Endothelial cell of umbilical vein (primary cell): ENCODE measurements at regions not wholly inside any gene's neighbourhood (a gene's known extent, or its start where the extent isn't known, plus 50 kb on each side); places are given as distances from the start of the nearest gene placed in this dataset.

Source experiments
- BruUV-seq: library from RNA; stranded (reverse); fragments of 400-500 nt; replicated peaks from 2 replicates; lab custom pipeline; 2021; lab: Mats Ljungman, UMichigan
- CTCF ChIA-PET: fragments of 300-600, 350-600 bp; sonication (Branson Sonifier 250); formaldehyde crosslinking; loops from one replicate; lab custom pipeline; 2021; ENCODE audit warnings: antibody characterized with exemption, inconsistent platforms; lab: Charles Lee
- POLR2A ChIA-PET: fragments of 300-600, 350-600 bp; sonication (Branson Sonifier 250); formaldehyde crosslinking; loops from one replicate; lab custom pipeline; 2021; ENCODE audit warnings: antibody characterized with exemption, inconsistent platforms; lab: Charles Lee
- DNase-seq: peaks from one replicate; pipeline ENCODE4 v3.0.0-alpha.2; 2011; ENCODE audit warnings: low read depth, low spot score
- FAIRE-seq: peaks from 2 replicates; lab custom pipeline; 2011; peaks lifted over from hg19 to GRCh38; lab: Jason Lieb, UNC
- H2AFZ ChIP-seq: 2 replicates; pipeline ENCODE4 v1.6.0; 2012; ENCODE audit warnings: low read depth, low read length, control low read depth, inconsistent platforms
- H3K27ac ChIP-seq: 2 replicates; pipeline ENCODE4 v1.5.1; 2011; ENCODE audit warnings: low read depth, mild to moderate bottlenecking, control low read depth, low read length, moderate library complexity; ENCODE audit not compliant: insufficient read depth
- H3K27me3 ChIP-seq, 2 experiments: 2 replicates each; pipeline versions ENCODE4 v1.6.0 to v1.6.1; 2011; ENCODE audit warnings: low read length in 2 of 2, mixed read lengths in 1 of 2; ENCODE audit not compliant: control insufficient read depth in 2 of 2, insufficient read depth in 2 of 2
- H3K36me3 ChIP-seq, 2 experiments: 2 replicates in 1 of 2; 3 replicates in 1 of 2; pipeline ENCODE4 v1.5.1; 2011; ENCODE audit warnings: low read length in 2 of 2, mild to moderate bottlenecking in 1 of 2, moderate library complexity in 1 of 2; ENCODE audit not compliant: control insufficient read depth in 2 of 2, insufficient read depth in 2 of 2; ENCODE audit errors: extremely low read depth in 1 of 2
- H3K4me1 ChIP-seq: 3 replicates; pipeline ENCODE4 v1.5.1; 2011; ENCODE audit warnings: mild to moderate bottlenecking, low read length; ENCODE audit not compliant: control insufficient read depth, insufficient read depth; ENCODE audit errors: extremely low read depth
- H3K4me2 ChIP-seq: 2 replicates; pipeline ENCODE4 v1.6.1; 2011; ENCODE audit warnings: low read length, control low read depth, mixed read lengths; ENCODE audit not compliant: insufficient read depth
- H3K4me3 ChIP-seq, 3 experiments: fragments of 200-600 bp in 1 of 3; sonication (generic), shearing (Covaris generic) in 1 of 3; replicated peaks in 1 of 3; 2 replicates each; pipeline ENCODE4 v1.5.1; 2011 to 2016; ENCODE audit warnings: control low read depth in 3 of 3, low read length in 3 of 3, mild to moderate bottlenecking in 2 of 3, inconsistent platforms in 1 of 3, low read depth in 1 of 3, moderate library complexity in 1 of 3; ENCODE audit not compliant: insufficient read depth in 1 of 3
- H3K79me2 ChIP-seq: 2 replicates; pipeline ENCODE4 v1.6.0; 2012; ENCODE audit warnings: low read length, inconsistent platforms; ENCODE audit not compliant: control insufficient read depth, insufficient read depth
- H3K9ac ChIP-seq: replicated peaks from 2 replicates; pipeline ENCODE3; 2011; ENCODE audit warnings: low read length, control low read depth; ENCODE audit not compliant: insufficient read depth; ENCODE audit errors: extremely low read depth
- H3K9me1 ChIP-seq: replicated peaks from 3 replicates; pipeline ENCODE4 v1.6.0; 2011; ENCODE audit warnings: mild to moderate bottlenecking, low read length; ENCODE audit not compliant: control insufficient read depth, insufficient read depth; ENCODE audit errors: extremely low read depth
- H3K9me3 ChIP-seq: replicated peaks from 2 replicates; pipeline ENCODE4 v1.5.1; 2012; ENCODE audit warnings: low read length, inconsistent platforms; ENCODE audit not compliant: control insufficient read depth, insufficient read depth
- H4K20me1 ChIP-seq: replicated peaks from 2 replicates; pipeline ENCODE3; 2011; ENCODE audit warnings: mild to moderate bottlenecking, low read length; ENCODE audit not compliant: control insufficient read depth, insufficient read depth; ENCODE audit errors: extremely low read depth
- CTCF ChIP-seq, 2 donors: IDR thresholded peaks; 1 replicate in 1 of 2; 2 replicates in 1 of 2; pipeline ENCODE4 v1.5.1; 2011; ENCODE audit warnings: low read length in 2 of 2, mild to moderate bottlenecking in 2 of 2, moderate library complexity in 2 of 2, control low read depth in 1 of 2, inconsistent platforms in 1 of 2, low read depth in 1 of 2; ENCODE audit not compliant: insufficient read depth in 1 of 2; ENCODE audit errors: extremely low read depth in 1 of 2
- EZH2 ChIP-seq: IDR thresholded peaks from 2 replicates; pipeline ENCODE4 v1.6.1; 2012; ENCODE audit warnings: borderline replicate concordance, low read depth, mild to moderate bottlenecking, moderate library complexity, low read length, inconsistent platforms; ENCODE audit not compliant: severe bottlenecking
- FOS ChIP-seq: IDR thresholded peaks from 2 replicates; pipeline ENCODE4 v1.6.1; 2011; ENCODE audit warnings: mild to moderate bottlenecking, low read length, moderate library complexity, borderline replicate concordance; ENCODE audit not compliant: insufficient read depth
- GATA2 ChIP-seq: IDR thresholded peaks from 2 replicates; pipeline ENCODE4 v1.7.0; 2011; ENCODE audit warnings: low read depth, mild to moderate bottlenecking, moderate library complexity, mixed read lengths, low read length; ENCODE audit not compliant: insufficient read length, insufficient read depth
- JUN ChIP-seq: IDR thresholded peaks from 2 replicates; pipeline ENCODE4 v1.6.1; 2011; ENCODE audit warnings: borderline replicate concordance, low read depth; ENCODE audit not compliant: insufficient read length, insufficient read depth
- MAX ChIP-seq: IDR thresholded peaks from 2 replicates; pipeline ENCODE4 v1.6.1; 2011; ENCODE audit not compliant: insufficient read depth, insufficient read length
- MYC ChIP-seq: IDR thresholded peaks from one replicate; pipeline ENCODE4 v1.6.1; 2011; ENCODE audit warnings: mild to moderate bottlenecking, low read depth, low read length
- POLR2A ChIP-seq: IDR thresholded peaks from 2 replicates; pipeline ENCODE4 v1.6.1; 2012; ENCODE audit warnings: low read depth, mild to moderate bottlenecking, control low read depth, low read length
- POLR2AphosphoS5 ChIP-seq: IDR thresholded peaks from 2 replicates; pipeline ENCODE4 v1.6.1; 2012; ENCODE audit warnings: low read depth, mild to moderate bottlenecking, control low read depth, low read length, moderate library complexity; ENCODE audit not compliant: insufficient read depth
- dilution Hi-C: fragments of 300-500 bp; cut with MboI; formaldehyde crosslinking; loops from one replicate; pipeline ENCODE4 v1.15.0; 2019; ENCODE audit warnings: low sequenced_read_pairs; ENCODE audit not compliant: extremely low pct_ligation_motif_present
- intact Hi-C: fragments of 100-400 bp; cut with micrococcal nuclease; formaldehyde crosslinking; loops from one replicate; pipeline ENCODE4 v1.10.0; 2022

DNA sequence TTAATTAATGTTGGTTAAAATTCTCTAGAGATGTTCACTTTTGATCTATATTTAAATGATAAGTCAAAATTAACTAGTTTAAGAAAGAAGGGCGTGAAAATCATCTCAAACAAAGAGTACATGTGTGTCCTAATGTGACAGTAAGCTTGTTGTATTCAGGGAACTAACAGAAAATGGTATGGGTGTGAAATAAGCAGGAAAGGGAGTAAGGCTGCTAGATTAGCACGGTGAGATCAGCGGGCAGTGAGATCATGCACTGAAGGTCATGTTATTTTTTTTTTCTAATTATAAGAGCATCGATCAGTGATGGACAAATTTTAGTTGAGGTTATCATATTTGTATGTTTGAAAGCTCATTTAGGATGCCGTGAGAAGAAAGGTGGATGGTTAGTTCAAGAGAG is 430.8 kb downstream of the DIPK2A start:
- BruUV-seq, result no TSS peak
- POLR2A ChIA-PET, result no interaction called here

More for the DNA sequence above, 430.8 kb downstream of the DIPK2A start:
- no peak overlapping the region for H3K27ac ChIP-seq
- H3K4me1 ChIP-seq, result no peaks in the 10 kb centered on the region
- no peaks in the 10 kb centered on the region for H3K9me3 ChIP-seq
- no peaks in the 10 kb centered on the region for H3K27me3 ChIP-seq
- no peaks in the 10 kb centered on the region for H4K20me1 ChIP-seq
- no peaks in the 10 kb centered on the region for H3K79me2 ChIP-seq
- dilution Hi-C loops (no loop called here), intact Hi-C loops (no loop called here)
- CTCF ChIA-PET, result no interaction called here
- DNase-seq, result no peak
- no peak overlapping the region for H3K4me2 ChIP-seq
- FAIRE-seq, result no peak
- H3K4me3 ChIP-seq, result no peak overlapping the region
- H3K9ac ChIP-seq, result no peak overlapping the region
- no peak overlapping the region for H2AFZ ChIP-seq
- H3K9me1 ChIP-seq, result no peaks in the 10 kb centered on the region
- H3K36me3 ChIP-seq, result no peaks in the 10 kb centered on the region
- TF ChIP-seq EZH2, result no peak
- TF ChIP-seq JUN, result no peak
- TF ChIP-seq GATA2, result no peak
- no peak for TF ChIP-seq FOS
- no peak for TF ChIP-seq POLR2AphosphoS5
- TF ChIP-seq POLR2A, result no peak
- no peak for TF ChIP-seq MYC
- TF ChIP-seq CTCF (IDR thresholded peaks at IDR 0.05; ENCODE audit: extremely low read depth in 1 of 2, insufficient read depth in 1 of 2, low read depth in 1 of 2, low read length in 2 of 2), result no peak
- no peak for TF ChIP-seq MAX
